Testis (tissue), 2 donors: ENCODE measurements at regions not wholly inside any gene's neighbourhood (a gene's known extent, or its start where the extent isn't known, plus 50 kb on each side); places are given as distances from the start of the nearest gene placed in this dataset.

ENCODE experiments used
- DNase-seq: peaks from one replicate; pipeline ENCODE4 v3.0.0-alpha.2; 2019
- H3K27ac ChIP-seq, 2 donors: fragments of 200-600 bp; sonication (generic); one replicate each; pipeline ENCODE4 v1.5.1; 2019
- H3K27me3 ChIP-seq: fragments of 200-600 bp; sonication (generic); one replicate; pipeline ENCODE4 v1.5.1; 2019
- H3K36me3 ChIP-seq: fragments of 200-600 bp; sonication (generic); one replicate; pipeline ENCODE4 v1.5.1; 2017; ENCODE audit warnings: low read depth; ENCODE audit errors: missing control alignments
- H3K4me1 ChIP-seq: fragments of 200-600 bp; sonication (generic); one replicate; pipeline ENCODE4 v1.5.1; 2019
- H3K4me3 ChIP-seq, 2 donors: fragments of 200-600 bp; sonication (generic); one replicate each; pipeline ENCODE4 v1.5.1; 2017 to 2019
- H3K9me3 ChIP-seq: fragments of 200-600 bp; sonication (generic); one replicate; pipeline ENCODE4 v1.5.1; 2017
- POLR2A ChIP-seq: fragments of 450-650 bp; IDR thresholded peaks from one replicate; pipeline ENCODE4 v1.6.1; 2017; ENCODE audit warnings: antibody characterized with exemption, mild to moderate bottlenecking, moderate library complexity
- WGBS, 2 donors: methylation state at CpG; one replicate each; pipeline ENCODE4 v1.1.5; 2018; 5-methylcytosine and 5-hydroxymethylcytosine counted together
- intact Hi-C: fragments of 100-400 bp; cut with DNase I; formaldehyde crosslinking; loops from one replicate; pipeline ENCODE4 v1.15.1; 2023; ENCODE audit warnings: low total_unique reads
- TF ChIP-seq, protein P1 (sequence below), 3 experiments: fragments of 450-650 bp in 2 of 3; fragments of 200-600 bp in 1 of 3; sonication (generic) in 1 of 3; IDR thresholded peaks; one replicate each; pipeline ENCODE4 v1.5.1; 2016 to 2019; ENCODE audit warnings: antibody characterized with exemption in 3 of 3, mild to moderate bottlenecking in 2 of 3, moderate library complexity in 1 of 3

DNA sequence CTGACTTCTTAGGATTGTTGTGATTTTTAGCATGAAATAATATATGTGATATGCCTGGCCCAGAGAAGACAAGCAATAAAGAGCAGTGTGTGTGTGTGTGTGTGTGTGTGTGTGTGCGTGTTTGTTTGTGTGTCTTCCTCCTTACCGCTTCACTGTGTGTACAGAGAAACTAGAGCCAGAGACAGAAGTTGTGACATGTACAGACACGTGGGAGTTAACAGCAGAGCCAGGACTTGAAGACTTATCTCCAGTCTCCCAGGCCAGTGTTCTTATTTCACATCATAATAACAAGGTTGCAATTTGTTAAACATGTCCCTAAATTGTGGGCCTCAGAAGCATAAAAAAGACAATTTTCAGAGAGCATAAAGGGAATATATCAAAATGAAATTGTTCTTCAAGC is 192.0 kb upstream of the JUN start:
- no peaks in the 10 kb centered on the region for H3K9me3 ChIP-seq
- WGBS, 2 donors, result 46 to 60% methylated on average over 3 of the region's 3 CpGs
- no peaks in the 10 kb centered on the region for H3K27me3 ChIP-seq
- TF ChIP-seq POLR2A, result no peak
- TF ChIP-seq, protein P1, sequence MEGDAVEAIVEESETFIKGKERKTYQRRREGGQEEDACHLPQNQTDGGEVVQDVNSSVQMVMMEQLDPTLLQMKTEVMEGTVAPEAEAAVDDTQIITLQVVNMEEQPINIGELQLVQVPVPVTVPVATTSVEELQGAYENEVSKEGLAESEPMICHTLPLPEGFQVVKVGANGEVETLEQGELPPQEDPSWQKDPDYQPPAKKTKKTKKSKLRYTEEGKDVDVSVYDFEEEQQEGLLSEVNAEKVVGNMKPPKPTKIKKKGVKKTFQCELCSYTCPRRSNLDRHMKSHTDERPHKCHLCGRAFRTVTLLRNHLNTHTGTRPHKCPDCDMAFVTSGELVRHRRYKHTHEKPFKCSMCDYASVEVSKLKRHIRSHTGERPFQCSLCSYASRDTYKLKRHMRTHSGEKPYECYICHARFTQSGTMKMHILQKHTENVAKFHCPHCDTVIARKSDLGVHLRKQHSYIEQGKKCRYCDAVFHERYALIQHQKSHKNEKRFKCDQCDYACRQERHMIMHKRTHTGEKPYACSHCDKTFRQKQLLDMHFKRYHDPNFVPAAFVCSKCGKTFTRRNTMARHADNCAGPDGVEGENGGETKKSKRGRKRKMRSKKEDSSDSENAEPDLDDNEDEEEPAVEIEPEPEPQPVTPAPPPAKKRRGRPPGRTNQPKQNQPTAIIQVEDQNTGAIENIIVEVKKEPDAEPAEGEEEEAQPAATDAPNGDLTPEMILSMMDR (IDR thresholded peaks at IDR 0.05), result no peak
- H3K27ac ChIP-seq, result peak overlapping the region in 1 of 2 donors; percentile 6
- intact Hi-C loops, result no loop called here
- no peak for DNase-seq
- no peaks in the 10 kb centered on the region for H3K36me3 ChIP-seq
- peaks cover 9% of the 10 kb centered on the region for H3K4me1 ChIP-seq
- H3K4me3 ChIP-seq, result no peak overlapping the region

DNA sequence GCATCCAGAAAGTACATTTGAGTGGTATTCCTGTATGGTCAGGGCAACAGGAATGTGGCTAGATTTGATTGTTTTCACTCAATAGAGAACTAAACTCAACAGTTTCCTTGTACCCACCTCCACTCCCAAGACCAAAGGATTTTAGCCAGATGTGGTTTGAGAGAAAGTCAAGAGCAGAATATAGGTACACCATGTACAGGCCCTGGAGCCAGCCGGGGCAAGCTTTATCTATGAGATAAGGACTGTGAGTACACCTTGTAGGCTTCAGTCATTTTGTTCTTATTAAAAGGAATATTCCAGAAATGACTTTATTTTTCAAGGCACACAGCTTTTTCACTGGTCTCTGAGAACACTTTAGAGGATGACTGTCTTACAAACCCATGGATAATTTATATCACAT is 192.4 kb upstream of the JUN start:
- peaks cover 9% of the 10 kb centered on the region for H3K4me1 ChIP-seq
- H3K4me3 ChIP-seq, result no peak overlapping the region
- WGBS, 2 donors, result 35 to 45% methylated on average over 1 of the region's 1 CpG
- no peaks in the 10 kb centered on the region for H3K27me3 ChIP-seq
- TF ChIP-seq, protein P1 (IDR thresholded peaks at IDR 0.05), result no peak
- TF ChIP-seq POLR2A, result no peak
- DNase-seq, result no peak
- no peaks in the 10 kb centered on the region for H3K36me3 ChIP-seq
- intact Hi-C loops, result no loop called here
- no peaks in the 10 kb centered on the region for H3K9me3 ChIP-seq
- H3K27ac ChIP-seq, result peak overlapping the region in 1 of 2 donors; percentile 6

DNA sequence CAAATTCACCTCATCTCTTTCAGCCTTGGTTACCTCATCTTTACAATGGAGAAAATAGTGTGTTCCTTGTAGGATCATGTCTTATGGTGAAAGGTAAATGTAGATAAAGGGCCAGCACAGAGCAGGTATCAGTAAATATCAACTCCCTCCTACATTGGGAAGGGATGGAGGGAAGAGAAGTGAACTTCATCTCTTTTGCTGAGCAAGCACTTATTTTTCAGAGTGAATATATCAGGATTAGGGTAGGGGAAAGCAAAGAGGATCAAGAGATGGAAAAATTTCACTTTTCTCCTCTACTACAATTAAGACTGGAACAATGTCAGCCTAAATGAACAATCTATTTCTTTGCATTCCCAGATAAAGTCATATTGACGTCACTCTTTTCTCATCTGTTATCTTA is 193.8 kb upstream of the JUN start:
- H3K9me3 ChIP-seq, result no peaks in the 10 kb centered on the region
- H3K27ac ChIP-seq, result no peak overlapping the region
- peaks cover 13% of the 10 kb centered on the region for H3K4me1 ChIP-seq
- no peak overlapping the region for H3K4me3 ChIP-seq
- TF ChIP-seq POLR2A, result no peak
- TF ChIP-seq, protein P1 (IDR thresholded peaks at IDR 0.05), result no peak
- intact Hi-C loops, result no loop called here
- WGBS, 2 donors, result 63 to 68% methylated on average over 1 of the region's 1 CpG
- no peaks in the 10 kb centered on the region for H3K36me3 ChIP-seq
- DNase-seq, result no peak
- H3K27me3 ChIP-seq, result no peaks in the 10 kb centered on the region

DNA sequence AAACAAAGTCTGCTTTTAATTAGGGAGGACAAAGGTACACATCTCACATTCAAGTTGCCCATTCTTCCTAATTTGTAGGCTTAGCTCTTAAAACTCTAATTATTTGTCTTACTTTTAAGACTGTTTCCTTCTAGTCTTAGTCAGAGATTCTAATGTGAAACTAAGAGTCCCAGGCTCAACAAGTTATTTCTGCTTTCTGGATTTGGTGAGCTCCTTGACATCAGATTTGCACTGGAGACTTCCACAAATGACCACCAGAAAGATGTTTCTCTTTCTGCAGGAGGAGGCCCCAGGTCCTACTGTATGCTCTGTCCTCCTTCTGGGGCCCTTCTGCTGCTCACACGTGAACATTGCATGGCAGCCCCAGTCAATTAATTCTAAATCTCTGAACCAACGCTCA is 194.2 kb upstream of the JUN start:
- DNase-seq, result no peak
- Histone ChIP-seq H3K4me3 (no peak overlapping the region), H3K4me1 (peaks cover 15% of the 10 kb centered on the region), H3K27me3 (no peaks in the 10 kb centered on the region), H3K27ac (no peak overlapping the region), H3K36me3 (no peaks in the 10 kb centered on the region), H3K9me3 (no peaks in the 10 kb centered on the region)
- intact Hi-C loops, result no loop called here
- TF ChIP-seq POLR2A, result no peak
- TF ChIP-seq, protein P1 (IDR thresholded peaks at IDR 0.05), result no peak
- 88 to 94% methylated on average over 2 of the region's 2 CpGs for WGBS, 2 donors

DNA sequence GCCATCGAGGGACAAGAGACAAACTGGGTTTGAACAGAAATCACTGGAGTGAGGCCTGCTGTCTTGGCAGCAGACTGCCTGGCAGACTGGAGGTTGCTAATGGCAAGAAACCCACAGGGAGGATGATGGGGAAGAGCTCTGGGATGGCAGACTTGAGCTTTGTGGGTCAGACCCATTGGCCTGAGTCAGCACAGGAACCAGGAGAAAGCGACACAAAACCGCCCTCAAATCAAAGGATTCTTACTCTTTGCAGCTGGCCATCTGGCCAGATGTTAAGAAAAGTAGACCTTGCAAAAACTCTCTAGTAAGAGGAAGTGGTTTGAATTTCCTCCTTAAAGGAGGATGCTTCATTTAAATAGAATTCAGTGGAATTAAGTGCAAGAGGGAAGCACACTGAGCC is 195.2 kb upstream of the JUN start:
- no peak for TF ChIP-seq POLR2A
- TF ChIP-seq, protein P1 (IDR thresholded peaks at IDR 0.05), result no peak
- Histone ChIP-seq H3K4me1 (peaks cover 21% of the 10 kb centered on the region), H3K36me3 (no peaks in the 10 kb centered on the region), H3K27me3 (no peaks in the 10 kb centered on the region), H3K9me3 (no peaks in the 10 kb centered on the region), H3K4me3 (no peak overlapping the region), H3K27ac (no peak overlapping the region)
- WGBS, 2 donors, result 86 to 88% methylated on average over 3 of the region's 3 CpGs
- intact Hi-C loops, result no loop called here
- no peak for DNase-seq
